ENCODE measurements at regions not wholly inside any gene's neighbourhood (a gene's known extent, or its start where the extent isn't known, plus 50 kb on each side); places are given as distances from the start of the nearest gene placed in this dataset.

DNA sequence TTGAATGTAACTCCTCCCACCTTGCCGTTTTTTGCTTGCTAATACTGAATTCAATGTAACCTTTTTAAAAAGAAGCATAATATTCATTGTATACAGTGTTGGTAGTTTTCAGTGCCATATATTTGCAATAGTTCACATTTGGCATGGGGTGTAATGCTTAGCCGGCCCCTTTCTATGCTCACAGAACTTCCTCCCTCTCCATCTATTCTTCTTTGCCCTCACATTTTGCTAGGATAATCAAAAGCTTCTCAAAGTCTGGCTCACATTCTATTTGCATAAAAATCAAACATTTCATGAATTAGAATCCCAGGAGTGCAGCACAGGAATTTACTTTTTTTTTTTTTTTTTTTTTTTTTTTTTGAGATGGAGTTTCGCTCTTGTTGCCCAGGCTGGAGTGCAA lies 226.3 kb upstream of the MPDZ start:
- no peak for TF ChIP-seq SP1 (IDR thresholded peaks at IDR 0.05)
- TF ChIP-seq FOXA1 (IDR thresholded peaks at IDR 0.05), result no peak
- TF ChIP-seq LEF1 (IDR thresholded peaks at IDR 0.05; ENCODE audit: borderline replicate concordance), result no peak
- TF ChIP-seq, protein P1, sequence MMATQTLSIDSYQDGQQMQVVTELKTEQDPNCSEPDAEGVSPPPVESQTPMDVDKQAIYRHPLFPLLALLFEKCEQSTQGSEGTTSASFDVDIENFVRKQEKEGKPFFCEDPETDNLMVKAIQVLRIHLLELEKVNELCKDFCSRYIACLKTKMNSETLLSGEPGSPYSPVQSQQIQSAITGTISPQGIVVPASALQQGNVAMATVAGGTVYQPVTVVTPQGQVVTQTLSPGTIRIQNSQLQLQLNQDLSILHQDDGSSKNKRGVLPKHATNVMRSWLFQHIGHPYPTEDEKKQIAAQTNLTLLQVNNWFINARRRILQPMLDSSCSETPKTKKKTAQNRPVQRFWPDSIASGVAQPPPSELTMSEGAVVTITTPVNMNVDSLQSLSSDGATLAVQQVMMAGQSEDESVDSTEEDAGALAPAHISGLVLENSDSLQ (IDR thresholded peaks at IDR 0.05), result no peak
- no peak for TF ChIP-seq ARNT (IDR thresholded peaks at IDR 0.05)
- no peak for TF ChIP-seq FOXM1 (IDR thresholded peaks at IDR 0.05; ENCODE audit: borderline replicate concordance)
- TF ChIP-seq BHLHE40 (IDR thresholded peaks at IDR 0.05; ENCODE audit: borderline replicate concordance), result no peak

Measured in HEK293T (cell line).